Trophoblast cell (in vitro differentiated cells and primary cell): ENCODE measurements at regions not wholly inside any gene's neighbourhood (a gene's known extent, or its start where the extent isn't known, plus 50 kb on each side); places are given as distances from the start of the nearest gene placed in this dataset.
A peak's percentile ranks its signal among the peaks of the same experiment; 100 is the strongest.
"Not testable (repeated sequence)": the region's sequence is repeated elsewhere in the genome, so short reads cannot be mapped to it uniquely, and the experiment has no call there.

Source experiments
- DNase-seq, 2 donors: peaks; one replicate each; pipeline ENCODE4 v3.0.0-alpha.2; 2016
- H2AFZ ChIP-seq: 2 replicates; pipeline ENCODE4 v1.6.1; 2013; ENCODE audit warnings: low read length, moderate library complexity, mild to moderate bottlenecking; ENCODE audit not compliant: insufficient read depth, poor library complexity
- H2AK5ac ChIP-seq: 2 replicates; pipeline ENCODE4 v1.6.1; 2013; ENCODE audit warnings: mild to moderate bottlenecking, low read length
- H2BK120ac ChIP-seq: 2 replicates; pipeline ENCODE4 v1.6.1; 2013; ENCODE audit warnings: low read length, mild to moderate bottlenecking, moderate library complexity; ENCODE audit not compliant: insufficient read depth, poor library complexity
- H2BK12ac ChIP-seq: 2 replicates; pipeline ENCODE4 v1.6.1; 2013; ENCODE audit warnings: mild to moderate bottlenecking, low read length, moderate library complexity
- H2BK5ac ChIP-seq: 2 replicates; pipeline ENCODE4 v1.6.1; 2013; ENCODE audit warnings: low read length, low read depth, moderate library complexity, mild to moderate bottlenecking; ENCODE audit not compliant: poor library complexity
- H3K14ac ChIP-seq: 2 replicates; pipeline ENCODE4 v1.6.1; 2013; ENCODE audit warnings: mild to moderate bottlenecking, low read length
- H3K18ac ChIP-seq: 2 replicates; pipeline ENCODE4 v1.6.1; 2013; ENCODE audit warnings: mild to moderate bottlenecking, low read length
- H3K23ac ChIP-seq: 2 replicates; pipeline ENCODE4 v1.6.1; 2013; ENCODE audit warnings: low read length
- H3K27ac ChIP-seq: 2 replicates; pipeline ENCODE4 v1.5.1; 2013; ENCODE audit warnings: low read depth, mild to moderate bottlenecking, inconsistent platforms, low read length, moderate library complexity
- H3K27me3 ChIP-seq: 2 replicates; pipeline ENCODE4 v1.6.1; 2013; ENCODE audit warnings: inconsistent platforms, mild to moderate bottlenecking, low read length, moderate library complexity; ENCODE audit not compliant: insufficient read depth
- H3K36me3 ChIP-seq, 2 experiments: 1 replicate in 1 of 2; 2 replicates in 1 of 2; pipeline ENCODE4 v1.6.1; 2013; ENCODE audit warnings: low read length in 2 of 2, mild to moderate bottlenecking in 2 of 2, moderate library complexity in 1 of 2; ENCODE audit not compliant: insufficient read depth in 2 of 2, control insufficient read depth in 1 of 2
- H3K4ac ChIP-seq: 2 replicates; pipeline ENCODE4 v1.6.1; 2013; ENCODE audit warnings: low read depth, mild to moderate bottlenecking, low read length, moderate library complexity
- H3K4me1 ChIP-seq, 2 experiments: 1 replicate in 1 of 2; 2 replicates in 1 of 2; pipeline ENCODE4 v1.6.1; 2013; ENCODE audit warnings: low read length in 2 of 2, mild to moderate bottlenecking in 2 of 2, moderate library complexity in 1 of 2; ENCODE audit not compliant: insufficient read depth in 2 of 2, control insufficient read depth in 1 of 2
- H3K4me2 ChIP-seq: 2 replicates; pipeline ENCODE4 v1.6.1; 2013; ENCODE audit warnings: inconsistent platforms, mild to moderate bottlenecking, low read length, moderate library complexity
- H3K4me3 ChIP-seq: 2 replicates; pipeline ENCODE4 v1.5.1; 2013; ENCODE audit warnings: mild to moderate bottlenecking, low read depth, low read length, inconsistent platforms
- H3K79me1 ChIP-seq: one replicate; pipeline ENCODE4 v1.6.1; 2013; ENCODE audit warnings: low read length
- H3K79me2 ChIP-seq: 2 replicates; pipeline ENCODE4 v1.6.1; 2013; ENCODE audit warnings: low read length, mild to moderate bottlenecking; ENCODE audit not compliant: control insufficient read depth, insufficient read depth, poor library complexity
- H3K9ac ChIP-seq: 2 replicates; pipeline ENCODE4 v1.6.1; 2013; ENCODE audit warnings: mild to moderate bottlenecking, low read length
- H3K9me3 ChIP-seq: 2 replicates; pipeline ENCODE4 v1.6.1; 2013; ENCODE audit warnings: low read depth, mild to moderate bottlenecking, control low read depth, inconsistent platforms, low read length; ENCODE audit not compliant: insufficient read depth
- H4K12ac ChIP-seq: 2 replicates; pipeline ENCODE4 v1.6.1; 2013; ENCODE audit warnings: low read depth, mild to moderate bottlenecking, low read length, moderate library complexity
- H4K8ac ChIP-seq: 2 replicates; pipeline ENCODE4 v1.6.1; 2013; ENCODE audit warnings: low read depth, mild to moderate bottlenecking, low read length, moderate library complexity
- H4K91ac ChIP-seq: one replicate; pipeline ENCODE4 v1.6.1; 2013; ENCODE audit warnings: low read depth, mild to moderate bottlenecking, low read length, moderate library complexity
- WGBS: extraction: QIAGEN DNeasy Blood & Tissue Kit; methylation state at CpG from one replicate; pipeline ENCODE4 v1.1.7; 2013; ENCODE audit warnings: missing lambda C conversion rate; ENCODE audit not compliant: insufficient read length, insufficient coverage; ENCODE audit errors: extremely low coverage; 5-methylcytosine and 5-hydroxymethylcytosine counted together

DNA sequence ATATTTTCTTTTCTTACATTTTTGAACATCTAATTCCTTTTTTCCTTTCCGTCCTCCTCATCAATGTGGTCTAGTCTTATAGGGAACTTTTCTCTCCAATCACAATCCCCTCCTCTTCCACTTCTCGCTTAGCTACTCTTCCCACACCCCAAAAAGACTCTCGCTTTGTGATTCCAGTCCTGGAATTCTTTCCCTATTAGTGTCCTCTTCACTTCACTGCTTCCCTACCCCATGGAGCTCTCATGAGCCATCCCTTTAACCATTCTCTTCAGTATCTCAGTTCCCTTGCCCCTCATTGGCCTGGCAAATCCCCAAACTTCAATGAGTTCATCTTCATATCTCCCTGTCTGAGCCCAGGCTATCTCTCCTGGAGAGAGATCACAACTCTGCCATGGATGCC is 55.3 kb upstream of the CEP85L start:
- Histone ChIP-seq H3K27me3 (no peaks in the 10 kb centered on the region), H3K4ac (peak overlapping the region; percentile 59), H4K12ac (no peak overlapping the region), H3K79me2 (no peaks in the 10 kb centered on the region), H3K79me1 (peaks cover 7% of the 10 kb centered on the region), H2BK5ac (peak overlapping the region; percentile 1), H3K4me3 (no peak overlapping the region), H4K8ac (no peak overlapping the region), H3K4me2 (no peak overlapping the region), H3K23ac (no peak overlapping the region), H3K9me3 (no peaks in the 10 kb centered on the region), H2AK5ac (peak overlapping the region; percentile 94), H3K27ac (peak overlapping the region; percentile 28), H3K4me1 (peaks cover 9 to 11% of the 10 kb centered on the region in 2 experiments), H3K18ac (peak overlapping the region; percentile 68), H2BK12ac (peak overlapping the region; percentile 95), H3K9ac (no peak overlapping the region), H3K36me3 (no peaks in the 10 kb centered on the region), H2BK120ac (peak overlapping the region; percentile 2), H4K91ac (peak overlapping the region; percentile 30), H3K14ac (peak overlapping the region; percentile 1), H2AFZ (no peak overlapping the region)
- WGBS: 100% methylated on average over 2 of the region's 3 CpGs
- no peak for DNase-seq

DNA sequence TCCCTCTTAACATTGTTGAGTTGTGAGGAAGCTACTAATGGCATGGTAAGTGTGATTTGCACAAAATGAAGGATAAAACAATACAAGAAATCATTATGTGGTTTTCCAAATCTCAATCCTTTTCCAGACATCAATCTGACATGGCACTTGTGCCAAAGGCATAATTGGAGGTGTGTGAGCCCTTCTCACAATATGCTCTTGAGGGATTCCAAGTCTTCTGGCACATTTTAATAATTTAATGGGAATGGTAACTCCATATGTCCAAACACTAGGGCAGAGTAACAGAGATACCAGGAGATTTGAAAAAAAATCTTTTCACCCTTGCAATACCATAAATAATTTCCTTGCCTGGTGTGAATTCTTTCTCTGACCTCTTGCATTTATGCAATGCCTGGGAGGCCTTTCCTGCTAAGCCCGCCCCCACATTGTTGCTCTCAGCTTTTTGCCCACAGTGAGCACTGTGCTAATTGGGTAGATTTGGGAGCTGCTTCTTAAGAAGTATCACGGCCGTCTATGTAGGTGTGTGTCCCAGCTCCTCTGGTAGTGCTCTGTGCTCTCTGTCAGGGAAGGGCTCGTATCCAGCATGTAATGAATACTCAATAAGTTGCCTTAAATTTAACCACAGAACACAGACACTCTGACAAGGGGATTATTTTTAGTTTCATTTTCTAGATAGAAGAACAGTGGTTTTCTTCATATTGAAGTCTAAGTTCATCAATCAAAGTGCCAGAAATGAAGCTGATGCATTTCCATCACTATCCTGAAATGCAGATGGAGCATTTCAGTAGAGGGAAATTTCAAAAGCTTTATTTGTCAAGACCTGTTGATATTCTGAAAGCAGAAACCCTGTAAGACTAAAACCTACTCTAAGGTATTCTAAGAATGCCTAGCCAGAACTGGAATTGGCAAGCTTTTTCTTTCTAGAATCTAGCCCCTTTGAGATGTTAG is 54.4 kb upstream of the CEP85L start:
- no peak overlapping the region for H3K4me3 ChIP-seq
- no peak overlapping the region for H3K4ac ChIP-seq
- H3K9ac ChIP-seq: no peak overlapping the region
- H3K27me3 ChIP-seq: no peaks in the 10 kb centered on the region
- H2BK5ac ChIP-seq: no peak overlapping the region
- no peak overlapping the region for H3K23ac ChIP-seq
- no peaks in the 10 kb centered on the region for H3K9me3 ChIP-seq
- peak overlapping the region; percentile 50 for H2BK12ac ChIP-seq
- no CpG with 5 or more reads among the region's 4 CpGs for WGBS
- H3K27ac ChIP-seq: peak overlapping the region; percentile 23
- no peak overlapping the region for H2AFZ ChIP-seq
- H4K8ac ChIP-seq: no peak overlapping the region
- peaks cover 9 to 11% of the 10 kb centered on the region in 2 experiments for H3K4me1 ChIP-seq
- H4K91ac ChIP-seq: no peak overlapping the region
- H2BK120ac ChIP-seq: peak overlapping the region; percentile 20
- no peaks in the 10 kb centered on the region for H3K36me3 ChIP-seq
- no peaks in the 10 kb centered on the region for H3K79me2 ChIP-seq
- no peak overlapping the region for H2AK5ac ChIP-seq
- H3K4me2 ChIP-seq: peak overlapping the region; percentile 37
- peaks cover 7% of the 10 kb centered on the region for H3K79me1 ChIP-seq
- DNase-seq: peak; percentile 55 to 79
- no peak overlapping the region for H3K14ac ChIP-seq
- no peak overlapping the region for H3K18ac ChIP-seq
- H4K12ac ChIP-seq: no peak overlapping the region

DNA sequence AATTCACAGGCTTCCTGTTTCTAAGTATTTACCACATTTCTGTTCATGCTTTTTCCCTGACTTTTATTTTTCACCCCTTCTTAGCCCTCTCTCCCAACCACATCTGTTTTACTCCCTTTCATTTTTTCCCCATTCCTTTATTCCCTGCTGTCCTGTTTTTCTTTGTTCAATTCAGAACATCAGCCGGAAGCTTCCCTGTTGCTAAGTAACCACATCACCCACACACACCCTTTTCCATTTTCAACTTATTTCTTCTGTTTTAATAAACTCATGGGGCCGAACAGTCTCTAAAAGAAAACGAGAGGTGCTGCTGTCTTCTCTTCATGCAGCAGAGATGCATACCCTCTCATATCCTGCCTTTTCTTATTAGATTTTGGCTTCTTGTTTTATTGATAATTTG is 53.5 kb upstream of the CEP85L start:
- H3K79me2 ChIP-seq: no peaks in the 10 kb centered on the region
- peaks cover 6 to 11% of the 10 kb centered on the region in 2 experiments for H3K4me1 ChIP-seq
- H3K14ac ChIP-seq: no peak overlapping the region
- no peaks in the 10 kb centered on the region for H3K9me3 ChIP-seq
- no peak overlapping the region for H3K18ac ChIP-seq
- H3K79me1 ChIP-seq: peaks cover 7% of the 10 kb centered on the region
- no peaks in the 10 kb centered on the region for H3K36me3 ChIP-seq
- no peak overlapping the region for H4K8ac ChIP-seq
- H4K12ac ChIP-seq: no peak overlapping the region
- no peak for DNase-seq
- no peaks in the 10 kb centered on the region for H3K27me3 ChIP-seq
- H3K23ac ChIP-seq: no peak overlapping the region
- H3K27ac ChIP-seq: no peak overlapping the region
- H2AFZ ChIP-seq: no peak overlapping the region
- no peak overlapping the region for H3K4me2 ChIP-seq
- no peak overlapping the region for H3K9ac ChIP-seq
- no peak overlapping the region for H3K4me3 ChIP-seq
- H2AK5ac ChIP-seq: no peak overlapping the region
- H2BK12ac ChIP-seq: peak overlapping the region; percentile 16
- no CpG with 5 or more reads among the region's 3 CpGs for WGBS
- no peak overlapping the region for H2BK120ac ChIP-seq
- H3K4ac ChIP-seq: no peak overlapping the region
- H2BK5ac ChIP-seq: no peak overlapping the region
- no peak overlapping the region for H4K91ac ChIP-seq

DNA sequence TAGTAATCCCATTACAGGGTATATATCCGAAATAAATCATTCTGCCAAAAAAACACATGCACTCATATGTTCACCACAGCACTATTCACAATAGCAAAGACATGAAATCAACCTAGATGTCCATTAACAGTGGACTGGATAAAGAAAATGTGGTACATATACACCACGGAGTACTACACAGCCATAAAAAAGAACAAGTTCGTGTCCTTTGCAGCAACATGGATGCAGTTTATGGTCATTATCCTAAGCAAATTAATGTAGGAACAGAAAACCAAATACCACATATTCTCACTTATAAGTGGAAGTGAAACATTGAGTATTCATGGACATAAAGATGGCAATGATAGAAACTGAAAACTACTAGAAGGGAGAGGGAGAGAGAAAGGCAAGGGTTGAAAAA is 49.9 kb upstream of the CEP85L start:
- not testable (repeated sequence) for H3K18ac ChIP-seq, H3K79me2 ChIP-seq, H3K14ac ChIP-seq, H2BK5ac ChIP-seq, H3K4me1 ChIP-seq, H2BK12ac ChIP-seq, H3K36me3 ChIP-seq, H2AFZ ChIP-seq, H3K79me1 ChIP-seq, H3K4me2 ChIP-seq, H3K27me3 ChIP-seq, H3K4ac ChIP-seq, H3K9ac ChIP-seq, DNase-seq, H4K91ac ChIP-seq, H3K27ac ChIP-seq, H4K12ac ChIP-seq, H3K23ac ChIP-seq, H2BK120ac ChIP-seq, H2AK5ac ChIP-seq, H3K9me3 ChIP-seq, H3K4me3 ChIP-seq, H4K8ac ChIP-seq
- WGBS: no CpG with 5 or more reads among the region's 3 CpGs
